IPS DF 4.7 (cell line): ENCODE measurements at regions not wholly inside any gene's neighbourhood (a gene's known extent, or its start where the extent isn't known, plus 50 kb on each side); places are given as distances from the start of the nearest gene placed in this dataset.
"Not testable (repeated sequence)": the region's sequence is repeated elsewhere in the genome, so short reads cannot be mapped to it uniquely, and the experiment has no call there.

Source experiments
- DNase-seq: peaks from one replicate; pipeline ENCODE4 v3.0.0-alpha.2; 2013; ENCODE audit warnings: low spot score; ENCODE audit errors: extremely low read depth

- no peak for DNase-seq
Observed at GRCh38 chr7:156397249-156397648, 243.3 kb upstream of the RNF32 start.

- no peak for DNase-seq
Observed at GRCh38 chr7:156389116-156389692, 251.4 kb upstream of the RNF32 start.

- DNase-seq: peak; percentile 30
Observed at GRCh38 chr7:156386097-156386496, 254.5 kb upstream of the RNF32 start.

- DNase-seq: no peak
Observed at GRCh38 chr7:156384706-156385105, 255.9 kb upstream of the RNF32 start.

- DNase-seq: no peak
Observed at GRCh38 chr7:156383526-156383925, 257.0 kb upstream of the RNF32 start.

- DNase-seq: no peak
Observed at GRCh38 chr7:156380261-156380660, 260.3 kb upstream of the RNF32 start.

GRCh38 chr7:156379324-156380070 lies 261.1 kb upstream of the RNF32 start:
- DNase-seq: no peak

GRCh38 chr7:156378806-156379205 lies 261.8 kb upstream of the RNF32 start:
- DNase-seq: no peak

- DNase-seq: no peak
Observed at GRCh38 chr7:156376317-156376716, 264.3 kb upstream of the RNF32 start.

GRCh38 chr7:156374335-156374734 lies 266.2 kb upstream of the RNF32 start:
- DNase-seq: no peak

- DNase-seq: not testable (repeated sequence)
Observed at GRCh38 chr7:156369929-156370328, 270.6 kb upstream of the RNF32 start.

- DNase-seq: no peak
Observed at GRCh38 chr7:156368053-156368843, 272.3 kb upstream of the RNF32 start.

- no peak for DNase-seq
Observed at GRCh38 chr7:156363751-156364150, 276.8 kb upstream of the RNF32 start.

GRCh38 chr7:156360835-156361234 lies 279.7 kb upstream of the RNF32 start:
- no peak for DNase-seq

- no peak for DNase-seq
Observed at GRCh38 chr7:156356551-156356950, 284.0 kb upstream of the RNF32 start.

- no peak for DNase-seq
Observed at GRCh38 chr7:156353352-156353751, 287.2 kb upstream of the RNF32 start.

- not testable (repeated sequence) for DNase-seq
Observed at GRCh38 chr7:156347703-156348248, 292.8 kb upstream of the RNF32 start.

- no peak for DNase-seq
Observed at GRCh38 chr7:156347132-156347531, 293.4 kb upstream of the RNF32 start.

GRCh38 chr7:156344595-156344994 lies 296.0 kb upstream of the RNF32 start:
- DNase-seq: no peak

- no peak for DNase-seq
Observed at GRCh38 chr7:156334636-156335035, 305.9 kb upstream of the RNF32 start.

GRCh38 chr7:156327916-156328315 lies 312.7 kb upstream of the RNF32 start:
- DNase-seq: no peak

GRCh38 chr7:156327474-156327873 lies 313.1 kb upstream of the RNF32 start:
- no peak for DNase-seq
